ENCODE measurements at regions not wholly inside any gene's neighbourhood (a gene's known extent, or its start where the extent isn't known, plus 50 kb on each side); places are given as distances from the start of the nearest gene placed in this dataset.
"Not testable (repeated sequence)": the region's sequence is repeated elsewhere in the genome, so short reads cannot be mapped to it uniquely, and the experiment has no call there.

GRCh38 chr21:10431995-10432394, 89.4 kb upstream of the TPTE start:
- DNase-seq: not testable (repeated sequence)

GRCh38 chr21:10432456-10432855, 88.9 kb upstream of the TPTE start:
- DNase-seq: not testable (repeated sequence)

- DNase-seq: not testable (repeated sequence)
These were observed 83.4 kb upstream of the TPTE start for GRCh38 chr21:10437977-10438376.

DNA sequence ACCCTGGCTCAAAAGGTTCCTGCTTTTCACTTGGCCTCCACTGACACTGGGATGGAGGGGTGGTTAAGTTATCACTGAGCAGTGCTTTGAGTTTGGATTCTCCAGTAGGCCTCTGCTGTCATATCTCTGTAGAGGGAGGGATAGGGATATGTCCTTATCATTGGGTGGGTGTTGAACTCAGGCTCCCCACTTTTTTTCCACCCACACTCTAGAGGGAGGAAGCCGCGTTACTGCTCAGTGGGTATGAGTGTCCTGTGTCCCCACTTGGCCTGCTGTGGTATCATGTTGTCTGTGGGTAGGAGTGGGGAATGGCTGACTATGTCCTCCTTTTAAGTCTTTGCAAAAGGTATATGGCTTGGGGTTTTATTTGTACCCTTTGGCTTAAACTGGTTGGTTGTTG, 80.7 kb upstream of the TPTE start:
- DNase-seq: not testable (repeated sequence)

GRCh38 chr21:10442018-10442417, 79.4 kb upstream of the TPTE start:
- DNase-seq: not testable (repeated sequence)

GRCh38 chr21:10445685-10446084, 75.7 kb upstream of the TPTE start:
- DNase-seq: not testable (repeated sequence)

DNA sequence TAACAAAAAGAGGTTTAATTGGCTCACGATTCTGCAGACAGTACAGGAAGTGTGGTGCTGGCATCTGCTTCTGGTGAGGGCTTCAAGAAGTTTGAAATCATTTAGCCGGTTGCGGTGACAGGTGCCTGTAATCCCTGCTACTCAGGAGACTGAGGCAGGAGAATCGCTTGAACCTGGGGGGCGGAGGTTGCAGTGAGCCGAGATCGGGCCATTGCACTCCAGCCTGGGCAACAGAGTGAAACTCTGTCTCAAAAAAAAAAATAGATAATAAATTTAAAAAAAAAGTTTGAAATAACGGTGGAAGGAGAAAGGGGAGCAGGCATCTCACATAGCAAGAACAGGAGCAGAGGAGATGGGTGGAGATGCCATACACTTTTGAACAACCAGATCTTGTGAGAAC, 71.9 kb upstream of the TPTE start:
- not testable (repeated sequence) for DNase-seq

- not testable (repeated sequence) for DNase-seq
These were observed 70.1 kb upstream of the TPTE start for GRCh38 chr21:10451274-10451673.

DNA sequence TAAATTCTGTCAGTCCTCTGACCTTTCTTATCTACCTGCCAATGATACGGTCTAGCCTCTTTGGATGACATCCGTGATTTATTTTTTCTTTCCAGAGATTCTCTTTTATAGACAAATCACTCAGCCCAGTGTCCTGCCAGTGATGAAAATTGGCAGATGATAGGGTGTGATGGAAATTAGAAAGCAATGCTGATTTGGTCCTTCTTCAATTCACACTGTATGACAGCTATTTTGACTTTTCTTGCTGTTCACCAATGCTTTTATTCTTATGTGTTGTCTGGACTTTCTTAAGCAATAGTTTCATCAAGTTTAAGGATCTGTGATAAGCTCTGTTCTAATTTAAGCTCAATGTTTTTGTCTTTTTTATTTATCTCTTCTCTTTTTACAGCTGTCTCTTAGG, 63.6 kb upstream of the TPTE start:
- not testable (repeated sequence) for DNase-seq

DNA sequence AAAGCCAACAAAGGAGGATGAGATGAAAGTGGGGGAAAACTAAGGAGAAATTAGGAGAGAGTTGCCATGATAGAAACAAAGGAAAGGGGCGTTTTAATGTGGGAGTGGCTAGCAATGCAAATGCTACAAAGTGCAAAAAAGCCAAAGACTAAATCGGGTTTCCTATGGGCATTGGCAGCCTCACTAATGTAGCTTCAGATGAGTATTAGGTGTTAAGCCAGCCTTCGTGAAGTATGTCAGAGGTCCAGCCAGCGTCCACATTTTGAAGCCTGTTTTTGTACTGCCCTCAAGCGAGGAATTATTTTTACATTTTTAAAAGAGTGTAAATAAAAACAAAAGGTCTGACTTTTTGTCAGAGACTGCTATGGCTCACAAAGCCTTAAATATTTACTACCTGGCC, 60.4 kb upstream of the TPTE start:
- DNase-seq: not testable (repeated sequence)

- not testable (repeated sequence) for DNase-seq
These were observed 59.9 kb upstream of the TPTE start for GRCh38 chr21:10461445-10461844.

DNA sequence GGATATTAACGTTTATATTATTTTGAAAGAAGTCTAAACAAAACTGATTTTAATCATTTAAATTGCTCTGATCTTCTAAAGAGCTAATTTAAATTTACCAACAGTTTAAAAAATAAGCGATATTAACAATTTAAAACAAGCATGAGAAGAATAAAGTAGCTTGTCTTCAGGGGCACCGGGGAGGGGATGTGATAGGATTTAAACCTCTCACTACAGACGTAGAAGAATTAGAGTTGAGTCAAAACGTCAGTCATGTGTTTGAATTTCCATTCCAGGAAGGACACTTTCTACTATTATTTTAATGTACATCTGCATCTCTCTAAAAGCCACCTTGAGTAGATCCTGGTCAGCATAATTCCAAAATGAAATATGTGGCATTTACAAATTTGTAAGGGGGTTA, 58.2 kb upstream of the TPTE start:
- no peak for DNase-seq

- no peak for DNase-seq
These were observed 56.4 kb upstream of the TPTE start for GRCh38 chr21:10464975-10465374.

DNA sequence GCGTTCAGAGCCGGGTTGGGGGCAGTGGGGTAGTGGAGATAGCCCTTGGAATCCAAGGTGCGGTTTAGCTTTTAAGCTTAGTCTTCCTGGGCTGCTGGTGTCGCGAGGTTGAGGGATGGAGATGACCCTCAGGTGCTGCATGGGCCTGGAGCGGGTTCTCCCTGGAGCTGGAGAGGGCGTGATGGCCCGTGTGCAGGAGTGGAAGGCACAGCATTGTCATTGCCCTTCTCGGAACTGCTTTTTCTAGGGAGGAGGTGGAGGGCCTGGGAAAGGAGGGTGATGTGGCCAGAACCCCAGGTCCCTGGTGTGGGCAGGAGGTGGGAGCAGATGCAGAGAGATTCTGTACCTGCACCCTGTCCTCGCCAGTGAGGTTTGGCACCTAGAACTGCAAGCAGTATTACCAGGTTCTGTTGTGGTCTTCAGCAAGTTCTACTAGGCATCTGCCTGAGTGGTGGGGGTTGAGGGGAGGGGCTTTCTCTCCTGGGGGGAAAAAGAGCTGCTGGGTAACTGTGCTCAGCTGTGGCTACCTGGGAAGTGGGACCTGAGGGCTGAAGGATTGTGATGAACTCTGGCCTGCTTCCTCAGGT, 55.8 kb upstream of the TPTE start:
- not testable (repeated sequence) for DNase-seq

DNA sequence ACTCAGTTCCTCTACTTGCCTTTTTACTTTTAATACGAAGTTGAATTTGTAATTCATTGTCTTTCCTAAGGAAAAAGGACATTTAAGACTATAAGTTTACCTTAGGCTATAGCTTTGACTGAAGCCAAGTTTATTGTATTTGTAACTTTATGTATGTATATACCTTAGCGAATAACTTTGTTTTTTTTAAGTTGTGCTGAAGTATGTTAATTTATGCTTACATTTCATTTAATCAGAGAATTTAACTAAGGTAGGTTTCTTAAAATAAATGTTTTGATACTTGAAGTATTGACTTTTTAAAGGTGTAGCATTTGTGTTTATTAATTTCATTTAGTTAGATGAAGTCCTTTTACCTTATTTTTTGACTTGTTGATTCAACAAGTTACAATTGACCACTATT, 55.2 kb upstream of the TPTE start:
- DNase-seq: no peak

Measured in hematopoietic multipotent progenitor cell treated with erythropoietin and hydrocortisone succinate and interleukin-3 and kit ligand, for 4 days (in vitro differentiated cells).